Motor neuron (in vitro differentiated cells): ENCODE measurements at regions not wholly inside any gene's neighbourhood (a gene's known extent, or its start where the extent isn't known, plus 50 kb on each side); places are given as distances from the start of the nearest gene placed in this dataset.

Experiments
- ATAC-seq, 8 experiments: fragments of 200-7000 bp; cut with Tn5 transposase; replicated peaks in 6 of 8; 2 replicates each; pipeline ENCODE4 v1.8.0; 2021; ENCODE audit warnings: mild to moderate bottlenecking in 8 of 8, moderate library complexity in 8 of 8
- H3K27ac ChIP-seq, 2 donors: fragments of 250-450 bp; sonication (Bioruptor Pico); 2 replicates each; pipeline ENCODE4 v1.9.0; 2021; ENCODE audit warnings: antibody characterized with exemption in 2 of 2, mild to moderate bottlenecking in 2 of 2, moderate library complexity in 1 of 2
- H3K4me1 ChIP-seq, 2 donors: fragments of 250-450 bp; sonication (Bioruptor Pico); replicated peaks in 1 of 2; 2 replicates each; pipeline ENCODE4 v1.6.1; 2021; ENCODE audit warnings: antibody characterized with exemption in 2 of 2, mild to moderate bottlenecking in 2 of 2, moderate library complexity in 1 of 2
- H3K4me3 ChIP-seq, 5 donors: fragments of 250-450 bp; sonication (Bioruptor Pico); 2 replicates each; pipeline ENCODE4 v1.9.0; 2021; ENCODE audit warnings: antibody characterized with exemption in 5 of 5, mild to moderate bottlenecking in 5 of 5, moderate library complexity in 4 of 5
- WGBS, 10 experiments: fragments of 450-650 bp; shearing (Covaris generic); methylation state at CpG; one replicate each; pipeline ENCODE4 v1.0.0; 2022; 5-methylcytosine and 5-hydroxymethylcytosine counted together
- in situ Hi-C, 9 experiments: fragments of 400-800 bp; cut with MboI; loops; one replicate each; pipeline ENCODE4 v1.15.0; 2021; ENCODE audit warnings: low sequenced_read_pairs in 9 of 9, low pct_unique_long_range_greater_than_20kb in 2 of 9; ENCODE audit not compliant: unreplicated experiment in 9 of 9

- ATAC-seq: no peak
- H3K4me1 ChIP-seq: peaks cover 18 to 28% of the 10 kb centered on the region in 2 donors
These were observed 629.6 kb upstream of the EPHA7 start for GRCh38 chr6:94049001-94049400.

GRCh38 chr6:94045099-94045829 is 625.9 kb upstream of the EPHA7 start:
- WGBS, 10 experiments: 2 to 16% (median 8%) methylated on average over 2 to 12 of the region's 12 CpGs
- H3K4me1 ChIP-seq: peaks cover 13 to 21% of the 10 kb centered on the region in 2 donors
- in situ Hi-C loops: no loop called here
- ATAC-seq: peak in 5 of 8 experiments; percentile 75 to 91 (median 80)
- peak overlapping the region in 1 of 2 donors; percentile 38 for H3K27ac ChIP-seq
- H3K4me3 ChIP-seq: peak overlapping the region in 3 of 5 donors; percentile 1 to 7 (median 3)

More at GRCh38 chr6:94049001-94049400, 629.6 kb upstream of the EPHA7 start:
- in situ Hi-C loops: no loop called here
- Histone ChIP-seq H3K4me3 (no peak overlapping the region), H3K27ac (no peak overlapping the region)

GRCh38 chr6:94041945-94042709 is 622.8 kb upstream of the EPHA7 start:
- H3K4me1 ChIP-seq: peaks cover 13 to 21% of the 10 kb centered on the region in 2 donors
- no peak for ATAC-seq
- 5 to 100% (median 84%) methylated on average over 2 to 3 of the region's 3 CpGs for WGBS, 10 experiments
- H3K4me3 ChIP-seq: no peak overlapping the region
- H3K27ac ChIP-seq: no peak overlapping the region
- in situ Hi-C loops: no loop called here

- no peak overlapping the region for H3K4me3 ChIP-seq
- no peaks in the 10 kb centered on the region for H3K4me1 ChIP-seq
- WGBS, 10 experiments: 0 to 100% (median 93%) methylated on average over 1 to 3 of the region's 3 CpGs
- in situ Hi-C loops: no loop called here
- no peak overlapping the region for H3K27ac ChIP-seq
- no peak for ATAC-seq
These were observed 616.7 kb upstream of the EPHA7 start for GRCh38 chr6:94036024-94036423.

- ATAC-seq: no peak
- no peak overlapping the region for H3K4me3 ChIP-seq
- in situ Hi-C loops: no loop called here
- WGBS, 10 experiments: 0 to 100% (median 75%) methylated on average over 1 of the region's 1 CpG; no CpG with 5 or more reads in 6 of the 10 experiments
- H3K27ac ChIP-seq: no peak overlapping the region
- no peaks in the 10 kb centered on the region for H3K4me1 ChIP-seq
These were observed 608.0 kb upstream of the EPHA7 start for GRCh38 chr6:94027374-94027773.

DNA sequence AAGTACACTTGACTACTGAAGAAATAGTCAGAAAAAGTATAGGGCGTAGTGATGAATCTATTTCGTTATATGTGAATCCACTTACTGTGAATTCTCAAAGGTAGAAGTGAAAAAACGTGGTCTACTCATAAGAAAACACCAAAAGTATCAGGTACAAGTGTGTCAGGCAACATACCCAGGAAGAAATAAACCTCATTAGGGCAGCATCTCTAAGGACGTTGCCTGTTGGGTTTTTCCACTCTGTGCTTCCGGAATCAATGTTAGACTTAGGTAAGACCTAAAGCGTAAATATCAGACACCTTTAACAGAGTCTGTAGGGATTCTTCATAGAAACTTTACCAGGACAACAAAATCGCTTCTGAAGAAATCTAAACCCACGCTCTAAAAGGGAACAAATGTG is 607.2 kb upstream of the EPHA7 start:
- no peak for ATAC-seq
- H3K27ac ChIP-seq: no peak overlapping the region
- no peaks in the 10 kb centered on the region for H3K4me1 ChIP-seq
- WGBS, 10 experiments: 6 to 100% (median 78%) methylated on average over 3 to 8 of the region's 8 CpGs
- no peak overlapping the region for H3K4me3 ChIP-seq
- in situ Hi-C loops: no loop called here

GRCh38 chr6:94005835-94006234 is 586.5 kb upstream of the EPHA7 start:
- WGBS, 10 experiments: 0 to 100% (median 70%) methylated on average over 1 of the region's 1 CpG; no CpG with 5 or more reads in 6 of the 10 experiments
- no peak for ATAC-seq

DNA sequence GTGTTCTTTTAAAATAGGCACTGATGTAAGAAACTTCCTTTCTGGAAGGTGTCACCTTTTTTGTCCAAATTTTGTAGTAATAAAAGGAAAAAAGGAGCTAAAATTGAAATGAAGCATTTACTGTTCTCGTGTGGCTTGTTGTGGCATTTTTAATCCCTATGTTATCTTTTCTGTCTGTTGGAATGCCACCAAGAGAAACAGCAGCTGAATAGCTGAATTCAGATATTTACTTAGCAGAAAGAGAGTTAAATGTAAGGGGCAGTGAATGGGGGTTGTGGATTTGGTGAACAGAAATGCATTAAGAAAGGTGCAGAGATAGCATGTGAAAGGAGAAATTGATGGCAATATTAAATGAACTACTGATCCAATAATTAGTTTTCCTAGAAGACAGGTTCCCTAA is 573.6 kb upstream of the EPHA7 start:
- no peaks in the 10 kb centered on the region for H3K4me1 ChIP-seq
- in situ Hi-C loops: no loop called here
- ATAC-seq: no peak
- no peak overlapping the region for H3K4me3 ChIP-seq
- no peak overlapping the region for H3K27ac ChIP-seq
- 0 to 100% (median 64%) methylated on average over 1 of the region's 1 CpG; no CpG with 5 or more reads in 1 of the 10 experiments for WGBS, 10 experiments

More at GRCh38 chr6:94005835-94006234, 586.5 kb upstream of the EPHA7 start:
- no peak overlapping the region for H3K4me3 ChIP-seq
- H3K27ac ChIP-seq: no peak overlapping the region
- no peaks in the 10 kb centered on the region for H3K4me1 ChIP-seq
- in situ Hi-C loops: no loop called here

GRCh38 chr6:93989630-93990029 is 570.3 kb upstream of the EPHA7 start:
- ATAC-seq: no peak
- in situ Hi-C loops: no loop called here
- no peaks in the 10 kb centered on the region for H3K4me1 ChIP-seq
- no peak overlapping the region for H3K4me3 ChIP-seq
- H3K27ac ChIP-seq: no peak overlapping the region
- 0 to 100% (median 81%) methylated on average over 1 to 2 of the region's 2 CpGs; no CpG with 5 or more reads in 2 of the 10 experiments for WGBS, 10 experiments

DNA sequence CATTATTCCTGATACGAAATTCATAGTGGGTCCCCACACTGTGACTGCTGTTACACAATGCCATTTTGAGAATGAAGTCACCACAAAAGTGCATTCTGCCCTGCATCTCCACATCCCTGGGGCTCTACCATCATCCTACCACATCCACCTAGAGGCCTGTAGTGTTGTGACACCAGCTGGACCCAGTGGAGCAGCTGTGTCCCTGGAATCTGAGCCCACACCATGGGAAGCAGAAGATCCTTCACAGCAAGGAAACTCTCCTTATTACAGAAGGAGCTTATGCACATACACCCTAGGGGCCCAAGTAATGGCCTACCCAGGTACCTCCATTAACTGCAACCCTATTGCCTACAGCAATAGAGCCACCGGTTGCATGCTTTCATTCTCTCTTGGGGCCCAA is 566.6 kb upstream of the EPHA7 start:
- no peak for ATAC-seq
- WGBS, 10 experiments: 0 to 100% (median 83%) methylated on average over 1 to 2 of the region's 2 CpGs; no CpG with 5 or more reads in 3 of the 10 experiments
- Histone ChIP-seq H3K27ac (no peak overlapping the region), H3K4me1 (no peaks in the 10 kb centered on the region), H3K4me3 (no peak overlapping the region)
- in situ Hi-C loops: no loop called here

GRCh38 chr6:93975159-93975558 is 555.8 kb upstream of the EPHA7 start:
- H3K4me3 ChIP-seq: no peak overlapping the region
- in situ Hi-C loops: no loop called here
- WGBS, 10 experiments: 0 to 100% (median 67%) methylated on average over 1 to 3 of the region's 3 CpGs
- H3K4me1 ChIP-seq: no peaks in the 10 kb centered on the region
- H3K27ac ChIP-seq: no peak overlapping the region
- no peak for ATAC-seq

DNA sequence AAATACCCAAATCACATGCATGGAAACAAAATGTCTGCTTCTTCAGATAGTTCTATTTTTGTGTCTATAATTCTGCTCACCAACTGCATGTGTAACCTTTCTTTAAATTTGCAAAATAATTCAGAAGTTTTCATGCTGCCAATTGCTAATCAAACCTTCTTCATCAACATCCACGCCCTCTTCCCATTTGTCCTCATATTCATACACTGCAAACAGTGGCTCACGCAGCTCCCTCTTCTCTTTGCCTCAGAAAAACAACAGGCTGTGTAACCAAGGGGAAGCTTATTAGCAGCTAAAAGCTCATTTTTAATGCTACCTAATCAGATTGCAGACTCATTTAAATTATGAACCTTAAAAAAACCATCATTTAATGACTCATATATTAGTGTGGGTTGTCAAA is 555.0 kb upstream of the EPHA7 start:
- in situ Hi-C loops: no loop called here
- H3K4me1 ChIP-seq: no peaks in the 10 kb centered on the region
- ATAC-seq: peak; percentile 32 to 82 (median 52)
- H3K4me3 ChIP-seq: no peak overlapping the region
- WGBS, 10 experiments: 0 to 100% (median 73%) methylated on average over 1 to 2 of the region's 2 CpGs
- H3K27ac ChIP-seq: no peak overlapping the region

DNA sequence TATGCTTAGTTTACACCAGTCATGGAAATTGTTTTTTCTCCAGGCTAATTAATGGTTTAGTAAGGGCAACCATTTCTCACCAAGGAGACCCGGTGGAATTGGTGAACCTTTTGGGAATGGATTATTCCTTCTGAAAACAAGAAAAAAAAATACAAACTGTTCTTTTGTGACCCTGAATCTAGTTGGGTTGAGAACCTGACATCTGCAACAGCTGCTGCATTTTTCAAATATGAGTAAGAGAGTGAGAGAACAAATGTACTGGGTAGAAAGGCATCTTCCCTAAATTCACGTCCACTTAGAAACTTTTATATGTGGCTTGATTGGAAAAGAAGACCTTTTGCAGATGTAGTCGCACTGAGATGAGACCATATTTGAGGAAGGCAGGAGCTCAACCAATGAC is 553.4 kb upstream of the EPHA7 start:
- 0 to 100% (median 86%) methylated on average over 1 to 3 of the region's 3 CpGs for whole genome bisulfite sequencing, 10 experiments
- no peak for ATAC-seq
- Histone ChIP-seq H3K4me1 (no peaks in the 10 kb centered on the region), H3K4me3 (no peak overlapping the region), H3K27ac (no peak overlapping the region)
- in situ Hi-C loops: no loop called here
